Smooth muscle cell (in vitro differentiated cells): ENCODE measurements at regions not wholly inside any gene's neighbourhood (a gene's known extent, or its start where the extent isn't known, plus 50 kb on each side); places are given as distances from the start of the nearest gene placed in this dataset.

Source experiments
- DNase-seq: peaks from one replicate; lab custom pipeline; 2025; ENCODE audit not compliant: unreplicated experiment; lab: John Stamatoyannopoulos, UW
- H2AFZ ChIP-seq: fragments of 200-600 bp; sonication (generic); 2 replicates; pipeline ENCODE4 v1.6.0; 2016; ENCODE audit warnings: antibody characterized with exemption, low read depth, mild to moderate bottlenecking
- H3F3A ChIP-seq: fragments of 200-600 bp; sonication (generic); 2 replicates; pipeline ENCODE4 v1.6.0; 2017; ENCODE audit warnings: antibody characterized with exemption, low read depth
- H3K27ac ChIP-seq: fragments of 200-600 bp; sonication (generic); 2 replicates; pipeline ENCODE4 v1.5.1; 2016; ENCODE audit warnings: low read depth, mild to moderate bottlenecking
- H3K27me3 ChIP-seq: fragments of 200-600 bp; sonication (generic); 2 replicates; pipeline ENCODE4 v1.6.1; 2016; ENCODE audit warnings: low read depth, mild to moderate bottlenecking
- H3K36me3 ChIP-seq: fragments of 200-600 bp; sonication (generic); 2 replicates; pipeline ENCODE4 v1.5.1; 2016; ENCODE audit warnings: low read depth
- H3K4me1 ChIP-seq: fragments of 200-600 bp; sonication (generic); 2 replicates; pipeline ENCODE4 v1.5.1; 2016; ENCODE audit warnings: low read depth
- H3K4me2 ChIP-seq: fragments of 200-600 bp; sonication (generic); 2 replicates; pipeline ENCODE4 v1.6.0; 2016; ENCODE audit warnings: mild to moderate bottlenecking
- H3K4me3 ChIP-seq: fragments of 200-600 bp; sonication (generic); 2 replicates; pipeline ENCODE4 v1.5.1; 2016; ENCODE audit warnings: mild to moderate bottlenecking
- H3K79me2 ChIP-seq: fragments of 200-600 bp; sonication (generic); 2 replicates; pipeline ENCODE4 v1.6.0; 2016; ENCODE audit warnings: low read depth, mild to moderate bottlenecking
- H3K9ac ChIP-seq: fragments of 200-600 bp; sonication (generic); 2 replicates; pipeline ENCODE4 v1.6.0; 2016; ENCODE audit warnings: low read depth
- H3K9me3 ChIP-seq: fragments of 200-600 bp; sonication (generic); replicated peaks from 2 replicates; pipeline ENCODE4 v1.5.1; 2016; ENCODE audit warnings: low read depth
- H4K20me1 ChIP-seq: fragments of 200-600 bp; sonication (generic); 2 replicates; pipeline ENCODE4 v1.6.0; 2016; ENCODE audit warnings: low read depth
- WGBS: methylation state at CpG from one replicate; pipeline ENCODE4 v1.1.7; 2016; ENCODE audit warnings: low lambda C conversion rate; 5-methylcytosine and 5-hydroxymethylcytosine counted together
- TF ChIP-seq, protein P1 (sequence below): fragments of 200-600 bp; sonication (generic); IDR thresholded peaks from 2 replicates; pipeline ENCODE4 v1.5.1; 2017; ENCODE audit warnings: borderline replicate concordance, mild to moderate bottlenecking, antibody characterized with exemption; ENCODE audit not compliant: insufficient read depth, poor library complexity, severe bottlenecking

DNA sequence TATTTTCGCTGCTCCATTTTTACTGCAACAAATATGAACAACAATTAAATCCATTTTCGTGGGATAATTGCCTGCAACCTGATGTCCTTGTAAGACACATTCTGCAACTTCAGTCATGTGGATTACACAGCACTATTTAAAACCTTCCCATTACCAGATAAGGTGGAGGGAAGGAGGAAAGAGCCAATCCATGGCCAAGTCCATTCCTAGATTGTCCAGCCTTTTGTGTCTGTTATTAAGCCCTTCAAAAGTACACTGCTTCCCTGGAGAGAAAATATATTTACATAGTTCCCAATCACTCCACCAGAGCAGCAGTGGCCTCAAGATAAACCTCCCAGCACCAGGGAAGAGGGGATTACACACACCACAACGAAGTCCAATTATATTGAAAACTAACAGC is 347.9 kb downstream of the CDH26 start:
- no peak for DNase-seq
- H3K27me3 ChIP-seq: no peaks in the 10 kb centered on the region
- H3K9me3 ChIP-seq: no peaks in the 10 kb centered on the region
- H3K4me2 ChIP-seq: no peak overlapping the region
- H4K20me1 ChIP-seq: no peaks in the 10 kb centered on the region
- H3F3A ChIP-seq: no peaks in the 10 kb centered on the region
- H3K4me3 ChIP-seq: no peak overlapping the region
- no peaks in the 10 kb centered on the region for H3K79me2 ChIP-seq
- WGBS: 57% methylated on average over 3 of the region's 3 CpGs
- H3K9ac ChIP-seq: no peak overlapping the region
- no peaks in the 10 kb centered on the region for H3K4me1 ChIP-seq
- no peaks in the 10 kb centered on the region for H3K36me3 ChIP-seq
- H3K27ac ChIP-seq: no peak overlapping the region
- TF ChIP-seq, protein P1, sequence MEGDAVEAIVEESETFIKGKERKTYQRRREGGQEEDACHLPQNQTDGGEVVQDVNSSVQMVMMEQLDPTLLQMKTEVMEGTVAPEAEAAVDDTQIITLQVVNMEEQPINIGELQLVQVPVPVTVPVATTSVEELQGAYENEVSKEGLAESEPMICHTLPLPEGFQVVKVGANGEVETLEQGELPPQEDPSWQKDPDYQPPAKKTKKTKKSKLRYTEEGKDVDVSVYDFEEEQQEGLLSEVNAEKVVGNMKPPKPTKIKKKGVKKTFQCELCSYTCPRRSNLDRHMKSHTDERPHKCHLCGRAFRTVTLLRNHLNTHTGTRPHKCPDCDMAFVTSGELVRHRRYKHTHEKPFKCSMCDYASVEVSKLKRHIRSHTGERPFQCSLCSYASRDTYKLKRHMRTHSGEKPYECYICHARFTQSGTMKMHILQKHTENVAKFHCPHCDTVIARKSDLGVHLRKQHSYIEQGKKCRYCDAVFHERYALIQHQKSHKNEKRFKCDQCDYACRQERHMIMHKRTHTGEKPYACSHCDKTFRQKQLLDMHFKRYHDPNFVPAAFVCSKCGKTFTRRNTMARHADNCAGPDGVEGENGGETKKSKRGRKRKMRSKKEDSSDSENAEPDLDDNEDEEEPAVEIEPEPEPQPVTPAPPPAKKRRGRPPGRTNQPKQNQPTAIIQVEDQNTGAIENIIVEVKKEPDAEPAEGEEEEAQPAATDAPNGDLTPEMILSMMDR: no peak
- H2AFZ ChIP-seq: no peak overlapping the region

DNA sequence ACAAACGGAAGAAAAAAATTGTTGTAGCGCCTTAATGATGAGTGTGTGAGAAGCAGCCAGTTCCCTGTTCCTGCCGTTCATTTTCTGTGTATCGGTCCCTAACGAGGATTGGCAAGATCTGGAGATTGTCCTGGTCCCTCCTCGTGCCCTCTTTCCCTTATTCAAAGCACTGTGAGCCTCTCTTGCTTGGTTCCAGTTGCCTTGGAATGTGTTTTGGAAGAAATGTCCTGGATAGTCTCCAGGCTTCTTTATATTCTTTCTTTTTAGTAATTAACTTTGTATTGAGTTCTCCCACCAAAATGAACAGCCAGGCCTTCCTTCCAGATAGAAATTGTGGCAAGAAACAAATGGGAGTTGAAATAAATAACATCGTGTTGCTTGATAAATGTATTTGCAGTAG is 348.3 kb downstream of the CDH26 start:
- WGBS: 79% methylated on average over 7 of the region's 7 CpGs
- no peaks in the 10 kb centered on the region for H3K4me1 ChIP-seq
- TF ChIP-seq, protein P1: no peak

DNA sequence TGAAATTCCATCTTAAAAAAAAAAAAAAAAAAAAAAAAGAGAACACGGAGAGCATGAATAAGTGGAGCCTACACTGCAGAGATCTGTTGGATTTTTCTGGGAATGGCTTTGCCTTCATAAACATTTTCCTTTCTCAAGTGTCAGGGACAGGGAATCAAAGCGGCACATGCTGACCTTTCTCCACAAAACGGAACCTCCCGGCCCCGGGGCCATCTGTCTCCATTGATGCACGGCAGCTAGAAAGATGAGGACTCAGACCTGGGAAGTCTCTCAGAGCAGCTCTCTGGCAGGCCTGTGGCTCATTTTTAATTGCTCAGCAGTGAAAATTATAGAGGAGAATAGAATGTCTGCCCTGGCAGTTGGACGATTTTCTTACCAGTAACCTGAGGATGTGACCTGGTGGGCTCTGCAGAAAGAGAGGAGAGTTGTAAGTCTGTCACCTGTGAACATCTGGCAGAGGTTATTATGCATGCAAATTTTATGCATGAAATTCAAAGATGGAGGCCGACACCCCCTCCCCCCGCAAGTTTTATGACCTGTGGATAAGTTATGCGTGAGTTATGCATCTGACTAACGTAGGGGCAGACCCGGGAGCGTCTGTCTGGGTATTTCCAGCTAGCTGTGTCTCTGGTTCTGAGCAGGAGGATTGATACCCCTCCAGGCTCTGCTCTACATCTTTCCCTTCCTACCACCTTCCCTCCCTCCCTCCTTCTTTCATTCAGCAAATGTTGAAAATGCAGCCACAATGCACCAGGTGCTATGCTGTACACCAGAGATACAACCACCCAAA is 352.5 kb downstream of the CDH26 start:
- no peak overlapping the region for H3K9ac ChIP-seq
- H3F3A ChIP-seq: no peaks in the 10 kb centered on the region
- H3K79me2 ChIP-seq: no peaks in the 10 kb centered on the region
- H4K20me1 ChIP-seq: no peaks in the 10 kb centered on the region
- 86% methylated on average over 13 of the region's 13 CpGs for WGBS
- no peak overlapping the region for H2AFZ ChIP-seq
- TF ChIP-seq, protein P1: no peak
- no peak overlapping the region for H3K4me3 ChIP-seq
- H3K36me3 ChIP-seq: no peaks in the 10 kb centered on the region
- H3K4me1 ChIP-seq: no peaks in the 10 kb centered on the region
- no peaks in the 10 kb centered on the region for H3K9me3 ChIP-seq
- no peak overlapping the region for H3K4me2 ChIP-seq
- H3K27ac ChIP-seq: no peak overlapping the region
- no peak for DNase-seq
- H3K27me3 ChIP-seq: no peaks in the 10 kb centered on the region

More for the DNA sequence above, 348.3 kb downstream of the CDH26 start:
- DNase-seq: no peak
- no peak overlapping the region for H2AFZ ChIP-seq
- H3K27me3 ChIP-seq: no peaks in the 10 kb centered on the region
- H3K79me2 ChIP-seq: no peaks in the 10 kb centered on the region
- no peak overlapping the region for H3K9ac ChIP-seq
- no peak overlapping the region for H3K4me2 ChIP-seq
- no peaks in the 10 kb centered on the region for H3K9me3 ChIP-seq
- no peaks in the 10 kb centered on the region for H3K36me3 ChIP-seq
- H4K20me1 ChIP-seq: no peaks in the 10 kb centered on the region
- no peaks in the 10 kb centered on the region for H3F3A ChIP-seq
- no peak overlapping the region for H3K27ac ChIP-seq
- H3K4me3 ChIP-seq: no peak overlapping the region

DNA sequence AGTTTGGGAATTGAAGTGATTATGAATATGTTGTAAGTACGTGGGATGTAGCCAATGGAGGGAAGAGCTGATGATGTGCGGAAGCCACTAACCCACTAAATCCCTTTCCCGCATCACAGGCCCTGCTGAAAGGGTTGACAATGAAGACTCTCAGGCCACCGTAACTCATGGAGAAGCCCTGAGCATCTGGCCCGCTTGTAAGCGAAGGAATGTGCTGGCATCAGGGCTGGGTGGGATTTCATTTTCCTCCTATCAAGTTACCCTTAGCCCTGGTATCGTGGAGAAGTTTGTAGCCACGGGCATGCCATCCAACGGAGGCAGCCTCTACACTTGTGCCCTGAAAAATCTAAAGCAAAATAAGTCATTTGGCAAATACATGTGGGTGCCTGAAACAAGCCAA is 355.0 kb downstream of the CDH26 start:
- 93% methylated on average over 9 of the region's 9 CpGs for WGBS
- no peak overlapping the region for H3K27ac ChIP-seq
- no peak overlapping the region for H3K4me2 ChIP-seq
- TF ChIP-seq, protein P1: no peak
- H3K9ac ChIP-seq: no peak overlapping the region
- no peaks in the 10 kb centered on the region for H3K4me1 ChIP-seq
- no peaks in the 10 kb centered on the region for H3K36me3 ChIP-seq
- H3K27me3 ChIP-seq: no peaks in the 10 kb centered on the region
- H3K79me2 ChIP-seq: no peaks in the 10 kb centered on the region
- H3K9me3 ChIP-seq: no peaks in the 10 kb centered on the region
- no peak overlapping the region for H2AFZ ChIP-seq
- no peaks in the 10 kb centered on the region for H4K20me1 ChIP-seq
- no peaks in the 10 kb centered on the region for H3F3A ChIP-seq
- no peak for DNase-seq
- H3K4me3 ChIP-seq: no peak overlapping the region
